CD4-positive, alpha-beta T cell (primary cell): ENCODE measurements at regions not wholly inside any gene's neighbourhood (a gene's known extent, or its start where the extent isn't known, plus 50 kb on each side); places are given as distances from the start of the nearest gene placed in this dataset.

Source experiments
- ATAC-seq: fragments of 200-7000 bp; cut with Tn5 transposase; one replicate; pipeline ENCODE4 v1.10.0; 2022; ENCODE audit warnings: mild to moderate bottlenecking; ENCODE audit not compliant: poor library complexity
- CTCF ChIA-PET: fragments of 350-600 bp; sonication (Branson Sonifier 250); formaldehyde crosslinking; loops from one replicate; lab custom pipeline; 2021; ENCODE audit warnings: antibody characterized with exemption, inconsistent platforms; lab: Charles Lee
- POLR2A ChIA-PET: fragments of 350-600 bp; sonication (Branson Sonifier 250); formaldehyde crosslinking; loops from one replicate; lab custom pipeline; 2021; ENCODE audit warnings: antibody characterized with exemption, inconsistent platforms; lab: Charles Lee
- DNase-seq, 14 experiments: peaks; one replicate each; pipeline ENCODE4 v3.0.0-alpha.2; 2013 to 2020; ENCODE audit warnings: mixed read lengths in 2 of 14
- H3K27ac ChIP-seq, 2 donors: one replicate each; pipeline versions ENCODE4 v1.5.1 to v1.7.0; 2013; ENCODE audit warnings: low read length in 2 of 2, low read depth in 1 of 2, mild to moderate bottlenecking in 1 of 2
- H3K27me3 ChIP-seq, 2 experiments: 1 replicate in 1 of 2; 2 replicates in 1 of 2; pipeline versions ENCODE4 v1.6.1 to v1.7.0; 2013; ENCODE audit warnings: low read length in 2 of 2, control low read depth in 1 of 2, mild to moderate bottlenecking in 1 of 2, moderate library complexity in 1 of 2; ENCODE audit not compliant: insufficient read depth in 2 of 2, control insufficient read depth in 1 of 2
- H3K36me3 ChIP-seq: one replicate; pipeline ENCODE4 v1.6.1; 2013; ENCODE audit warnings: low read length, control low read depth; ENCODE audit not compliant: insufficient read depth
- H3K4me1 ChIP-seq: one replicate; pipeline ENCODE4 v1.6.1; 2013; ENCODE audit warnings: low read length, control low read depth; ENCODE audit not compliant: insufficient read depth
- H3K4me3 ChIP-seq: one replicate; pipeline ENCODE4 v1.5.1; 2013; ENCODE audit warnings: mild to moderate bottlenecking, low read length, moderate library complexity
- H3K9me3 ChIP-seq, 2 experiments: 1 replicate in 1 of 2; 2 replicates in 1 of 2; pipeline versions ENCODE4 v1.6.1 to v1.7.0; 2013; ENCODE audit warnings: low read length in 2 of 2, mild to moderate bottlenecking in 2 of 2, control low read depth in 1 of 2, moderate library complexity in 1 of 2; ENCODE audit not compliant: control insufficient read depth in 1 of 2, insufficient read depth in 1 of 2
- H3K27ac Mint-ChIP-seq: one replicate; pipeline ENCODE4 v1.8.0; 2020; ENCODE audit warnings: mixed read lengths
- H3K27me3 Mint-ChIP-seq: one replicate; pipeline ENCODE4 v1.8.0; 2021; ENCODE audit warnings: mixed read lengths
- H3K36me3 Mint-ChIP-seq: one replicate; pipeline ENCODE4 v1.8.0; 2021; ENCODE audit warnings: low read depth, mixed read lengths
- H3K4me1 Mint-ChIP-seq: one replicate; pipeline ENCODE4 v1.8.0; 2021; ENCODE audit warnings: low read depth, mixed read lengths
- H3K4me3 Mint-ChIP-seq: one replicate; pipeline ENCODE4 v1.8.0; 2020; ENCODE audit warnings: mild to moderate bottlenecking, mixed read lengths
- H3K9me3 Mint-ChIP-seq: one replicate; pipeline ENCODE4 v1.8.0; 2020; ENCODE audit warnings: mixed read lengths
- intact Hi-C, 2 experiments: fragments of 100-400 bp; cut with DNase I in 1 of 2; cut with micrococcal nuclease in 1 of 2; formaldehyde crosslinking; loops; one replicate each; pipeline versions ENCODE4 v1.15.1 to v1.9.0; 2023 to 2025; cut with DNase I, micrococcal nuclease
- TF ChIP-seq, protein P1 (sequence below): fragments of 200-600 bp; IDR thresholded peaks from one replicate; pipeline ENCODE4 v1.8.0; 2022; ENCODE audit warnings: antibody characterized with exemption, mild to moderate bottlenecking

GRCh38 chr5:87788416-87788815 lies 375.7 kb upstream of the CCNH start:
- no peak overlapping the region for H3K27ac ChIP-seq
- intact Hi-C loops = no loop called here
- Mint-ChIP-seq H3K4me1 (no peaks in the 10 kb centered on the region), H3K36me3 (no peaks in the 10 kb centered on the region), H3K4me3 (no peak overlapping the region), H3K27ac (no peak overlapping the region), H3K9me3 (no peaks in the 10 kb centered on the region), H3K27me3 (peaks cover 18% of the 10 kb centered on the region)
- no peak overlapping the region for H3K4me3 ChIP-seq
- no peak for ATAC-seq
- CTCF ChIA-PET = interaction anchor here (0.5 kb wide), 1 partner anchor 770 kb away, joined by 3 read pairs; no protein-coding TSS in a partner anchor
- POLR2A ChIA-PET = no interaction called here
- TF ChIP-seq, protein P1, sequence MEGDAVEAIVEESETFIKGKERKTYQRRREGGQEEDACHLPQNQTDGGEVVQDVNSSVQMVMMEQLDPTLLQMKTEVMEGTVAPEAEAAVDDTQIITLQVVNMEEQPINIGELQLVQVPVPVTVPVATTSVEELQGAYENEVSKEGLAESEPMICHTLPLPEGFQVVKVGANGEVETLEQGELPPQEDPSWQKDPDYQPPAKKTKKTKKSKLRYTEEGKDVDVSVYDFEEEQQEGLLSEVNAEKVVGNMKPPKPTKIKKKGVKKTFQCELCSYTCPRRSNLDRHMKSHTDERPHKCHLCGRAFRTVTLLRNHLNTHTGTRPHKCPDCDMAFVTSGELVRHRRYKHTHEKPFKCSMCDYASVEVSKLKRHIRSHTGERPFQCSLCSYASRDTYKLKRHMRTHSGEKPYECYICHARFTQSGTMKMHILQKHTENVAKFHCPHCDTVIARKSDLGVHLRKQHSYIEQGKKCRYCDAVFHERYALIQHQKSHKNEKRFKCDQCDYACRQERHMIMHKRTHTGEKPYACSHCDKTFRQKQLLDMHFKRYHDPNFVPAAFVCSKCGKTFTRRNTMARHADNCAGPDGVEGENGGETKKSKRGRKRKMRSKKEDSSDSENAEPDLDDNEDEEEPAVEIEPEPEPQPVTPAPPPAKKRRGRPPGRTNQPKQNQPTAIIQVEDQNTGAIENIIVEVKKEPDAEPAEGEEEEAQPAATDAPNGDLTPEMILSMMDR = no peak
- DNase-seq = no peak
- no peaks in the 10 kb centered on the region for H3K4me1 ChIP-seq
- no peaks in the 10 kb centered on the region for H3K36me3 ChIP-seq
- no peaks in the 10 kb centered on the region for H3K9me3 ChIP-seq
- peaks cover 2 to 18% of the 10 kb centered on the region in 2 experiments for H3K27me3 ChIP-seq

- no peak overlapping the region for H3K4me3 ChIP-seq
- no peak overlapping the region for H3K4me3 Mint-ChIP-seq
- H3K4me1 Mint-ChIP-seq = no peaks in the 10 kb centered on the region
- H3K9me3 Mint-ChIP-seq = no peaks in the 10 kb centered on the region
- DNase-seq (no peak), ATAC-seq (no peak)
- no peak overlapping the region for H3K27ac ChIP-seq
- peaks cover 20% of the 10 kb centered on the region for H3K27me3 Mint-ChIP-seq
- intact Hi-C loops = no loop called here
- ChIA-PET POLR2A (no interaction called here), CTCF (interaction anchor here (0.5 kb wide), 1 partner anchor 771 kb away, joined by 3 read pairs; no protein-coding TSS in a partner anchor)
- no peak overlapping the region for H3K27ac Mint-ChIP-seq
- H3K4me1 ChIP-seq = no peaks in the 10 kb centered on the region
- no peaks in the 10 kb centered on the region for H3K36me3 ChIP-seq
- H3K27me3 ChIP-seq = peaks cover 2 to 24% of the 10 kb centered on the region in 2 experiments
- TF ChIP-seq, protein P1 = no peak
- no peaks in the 10 kb centered on the region for H3K9me3 ChIP-seq
- H3K36me3 Mint-ChIP-seq = no peaks in the 10 kb centered on the region
Observed at GRCh38 chr5:87787625-87788256, 375.0 kb upstream of the CCNH start.

DNA sequence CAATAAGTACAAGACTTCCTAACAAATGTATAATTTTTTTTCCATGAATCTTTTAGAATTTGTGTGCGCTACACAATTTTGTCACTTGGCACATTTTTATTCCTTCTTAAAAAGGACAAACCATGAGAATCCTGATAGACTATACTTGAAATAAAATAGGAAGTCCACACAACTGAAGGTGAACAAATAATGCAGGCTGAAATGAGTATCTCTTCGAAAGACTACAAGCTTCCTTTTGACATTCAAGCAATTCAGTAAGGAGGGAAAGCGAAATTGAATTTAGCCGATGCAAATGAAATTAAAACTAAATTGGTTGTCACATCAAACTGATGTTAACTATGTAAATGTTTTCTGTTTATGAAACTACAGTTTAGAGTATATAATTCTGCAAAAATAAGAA lies 374.4 kb upstream of the CCNH start:
- ChIA-PET POLR2A (no interaction called here), CTCF (no interaction called here)
- no peak overlapping the region for H3K27ac Mint-ChIP-seq
- TF ChIP-seq, protein P1 = no peak
- no peaks in the 10 kb centered on the region for H3K4me1 ChIP-seq
- H3K4me1 Mint-ChIP-seq = no peaks in the 10 kb centered on the region
- no peak overlapping the region for H3K4me3 ChIP-seq
- H3K27ac ChIP-seq = no peak overlapping the region
- H3K27me3 Mint-ChIP-seq = peaks cover 26% of the 10 kb centered on the region
- ATAC-seq (no peak), DNase-seq (no peak)
- H3K9me3 ChIP-seq = no peaks in the 10 kb centered on the region
- no peaks in the 10 kb centered on the region for H3K36me3 ChIP-seq
- no peak overlapping the region for H3K4me3 Mint-ChIP-seq
- intact Hi-C loops = no loop called here
- no peaks in the 10 kb centered on the region for H3K36me3 Mint-ChIP-seq
- peaks cover 2 to 31% of the 10 kb centered on the region in 2 experiments for H3K27me3 ChIP-seq
- no peaks in the 10 kb centered on the region for H3K9me3 Mint-ChIP-seq
